NCI-H1436 treated with DMSO at 0.1 percent for 48 hours (cell line): ENCODE measurements at regions not wholly inside any gene's neighbourhood (a gene's known extent, or its start where the extent isn't known, plus 50 kb on each side); places are given as distances from the start of the nearest gene placed in this dataset.

Source experiments
- DNase-seq: peaks from one replicate; lab custom pipeline; 2025; lab: John Stamatoyannopoulos, UW

- no peak for DNase-seq
Observed at GRCh38 chr7:81606078-81606863, 163.6 kb downstream of the HGF start.

GRCh38 chr7:81605493-81605892 lies 164.4 kb downstream of the HGF start:
- no peak for DNase-seq

GRCh38 chr7:81604808-81605174 lies 165.1 kb downstream of the HGF start:
- DNase-seq = no peak

- no peak for DNase-seq
Observed at GRCh38 chr7:81604075-81604807, 165.6 kb downstream of the HGF start.

- DNase-seq = no peak
Observed at GRCh38 chr7:81600608-81601007, 169.2 kb downstream of the HGF start.

- DNase-seq = no peak
Observed at GRCh38 chr7:81598951-81599350, 170.9 kb downstream of the HGF start.

DNA sequence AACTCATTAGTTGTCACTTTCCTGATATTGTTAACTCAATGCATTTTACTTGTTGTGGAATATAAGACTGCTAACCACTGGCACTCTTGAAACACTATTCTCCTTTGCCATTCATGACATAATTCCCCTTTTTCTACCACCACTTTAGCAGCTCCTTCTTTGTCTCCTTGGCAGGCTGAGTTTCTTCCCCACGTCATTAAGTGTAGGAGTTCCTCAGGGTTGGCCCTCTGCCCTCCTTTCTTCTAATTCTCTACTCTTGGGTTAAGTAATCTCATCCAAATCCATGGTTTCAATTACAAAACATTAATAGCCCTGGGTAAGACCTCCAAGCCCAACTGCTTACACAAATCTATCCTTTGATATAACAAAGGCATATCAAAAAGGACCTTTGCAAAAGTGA lies 175.1 kb downstream of the HGF start:
- no peak for DNase-seq

DNA sequence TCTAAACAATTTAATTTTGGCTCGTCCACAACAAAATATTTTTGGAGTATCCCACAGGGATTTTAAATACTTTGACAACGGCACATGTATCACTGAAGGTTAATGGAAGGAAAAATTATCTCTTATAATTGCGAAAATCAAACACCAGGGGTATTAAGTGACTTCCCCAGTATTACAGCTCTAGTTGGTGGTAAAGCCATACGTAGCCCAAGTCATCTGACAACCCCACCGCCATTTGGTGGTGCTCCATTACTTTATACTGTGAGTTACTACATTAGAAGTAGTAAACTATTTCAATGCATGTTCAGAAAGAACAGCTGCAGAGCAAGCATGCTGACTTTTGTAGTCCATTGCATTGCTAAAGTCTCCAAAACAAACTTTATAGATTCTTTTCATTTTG lies 179.7 kb downstream of the HGF start:
- DNase-seq = no peak

GRCh38 chr7:81584667-81585066 lies 185.2 kb downstream of the HGF start:
- no peak for DNase-seq

DNA sequence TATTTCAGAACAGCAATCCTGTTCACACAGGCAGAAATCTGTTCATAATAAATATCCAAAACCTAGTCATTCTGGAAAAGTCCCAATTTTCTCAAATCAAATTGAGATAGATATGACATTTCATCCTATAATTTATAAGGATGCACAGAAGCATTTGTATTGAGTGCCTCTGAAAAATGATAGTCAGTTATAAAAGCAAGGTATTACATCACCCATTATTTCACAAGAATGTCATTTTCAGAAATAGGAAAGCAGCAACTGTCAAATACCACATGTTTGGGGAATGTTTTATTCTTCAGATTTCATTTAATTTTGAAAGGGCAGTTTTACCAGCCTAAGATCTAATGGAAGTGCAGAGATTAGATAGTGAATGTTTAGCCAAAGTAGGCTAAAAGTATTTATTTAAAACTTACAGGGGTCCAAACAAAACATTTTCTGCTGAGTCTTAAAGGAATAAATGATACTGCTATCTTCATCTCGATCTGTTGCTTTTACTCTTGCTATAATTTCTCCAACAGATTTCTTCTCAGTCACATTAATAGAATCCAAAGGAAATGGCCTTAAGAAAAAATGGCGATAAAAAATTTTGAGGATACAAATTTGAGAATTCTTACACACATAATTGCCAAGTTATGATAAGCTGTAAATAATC lies 185.8 kb downstream of the HGF start:
- no peak for DNase-seq

- DNase-seq = no peak
Observed at GRCh38 chr7:81583090-81583489, 186.8 kb downstream of the HGF start.

- DNase-seq = no peak
Observed at GRCh38 chr7:81577642-81578340, 192.1 kb downstream of the HGF start.

DNA sequence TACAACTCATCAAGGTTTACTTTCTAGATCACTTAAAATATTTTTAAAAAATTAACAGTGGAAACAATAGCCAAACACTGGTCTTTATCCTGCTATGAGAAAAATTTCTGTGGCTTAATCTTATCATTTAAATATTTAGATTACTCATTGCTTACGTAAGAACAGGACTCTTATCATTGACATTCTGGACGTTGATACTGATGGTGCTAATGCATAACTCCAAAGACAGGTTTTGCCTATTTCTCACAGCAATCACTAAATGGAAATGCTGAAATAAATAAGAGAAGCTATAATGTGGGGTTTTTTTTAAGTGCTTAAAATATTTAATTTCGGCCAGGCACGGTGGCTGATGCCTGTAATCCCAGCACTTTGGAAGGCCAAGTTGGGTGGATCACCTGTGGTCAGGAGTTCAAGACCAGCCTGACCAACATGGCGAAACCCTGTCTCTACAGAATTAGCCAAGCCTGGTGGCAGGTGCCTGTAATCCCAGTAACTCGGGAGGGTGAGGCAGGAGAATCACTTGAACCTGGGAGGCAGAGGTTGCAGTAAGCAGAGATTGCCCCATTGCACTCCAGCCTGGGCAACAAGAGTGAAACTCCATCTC lies 195.0 kb downstream of the HGF start:
- no peak for DNase-seq

GRCh38 chr7:81573932-81574331 lies 195.9 kb downstream of the HGF start:
- DNase-seq = no peak

- DNase-seq = no peak
Observed at GRCh38 chr7:81573128-81573527, 196.7 kb downstream of the HGF start.

DNA sequence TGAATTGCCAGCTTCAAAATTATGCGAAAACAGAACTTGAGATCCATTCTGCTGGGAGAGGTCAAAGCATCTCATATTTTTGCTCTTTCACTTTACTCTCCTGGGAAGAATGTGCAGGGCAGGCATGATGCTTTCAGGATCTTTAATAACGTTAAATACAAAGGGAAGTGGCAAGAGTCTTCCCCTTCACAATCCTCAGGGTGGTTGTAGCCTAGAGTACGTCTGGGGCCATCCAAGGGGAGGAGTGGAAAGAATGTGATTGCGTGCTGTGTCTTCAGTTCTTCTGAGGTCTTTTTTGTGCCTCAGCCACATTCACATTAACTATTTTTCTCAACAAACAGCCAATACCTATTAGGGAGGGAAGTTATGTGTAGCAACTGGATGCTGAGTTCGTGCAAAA lies 207.3 kb downstream of the HGF start:
- no peak for DNase-seq

DNA sequence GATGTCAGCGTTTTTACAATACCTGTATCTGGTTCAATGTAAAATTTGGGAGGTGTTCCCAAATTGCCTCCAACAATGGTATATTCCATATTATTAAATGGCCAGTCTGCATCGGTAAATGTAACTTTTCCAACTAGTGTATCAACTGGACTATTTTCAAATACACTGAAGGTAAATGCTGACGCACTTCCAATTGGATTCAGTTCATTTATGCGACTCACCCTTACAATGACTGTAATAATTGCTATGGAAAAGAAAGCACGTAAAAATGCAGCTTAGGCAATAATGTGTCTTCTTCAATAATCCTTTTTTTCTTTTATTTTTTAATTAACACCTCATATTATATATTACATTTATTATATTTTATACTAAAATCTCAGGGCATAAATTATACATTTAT lies 209.1 kb downstream of the HGF start:
- no peak for DNase-seq

- DNase-seq = no peak
Observed at GRCh38 chr7:81549484-81550016, 220.3 kb downstream of the HGF start.

DNA sequence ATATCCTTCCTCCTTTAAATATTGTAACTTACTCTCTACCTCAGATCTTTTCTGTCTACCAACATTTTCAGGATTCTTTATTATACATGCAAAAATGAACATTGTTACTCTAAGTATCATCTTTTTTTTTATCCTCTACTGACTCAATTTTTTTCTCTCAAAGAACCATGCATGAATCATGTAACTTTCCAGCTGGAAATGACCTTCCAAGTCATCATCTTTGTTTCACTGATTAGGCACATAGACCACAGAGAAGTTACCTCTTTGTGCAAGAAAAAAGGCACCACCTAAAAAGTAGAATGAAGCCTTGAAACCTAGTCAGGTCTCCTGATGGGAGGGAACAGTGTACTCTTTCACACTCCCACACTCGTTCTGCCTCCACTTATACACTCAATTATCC lies 234.9 kb downstream of the HGF start:
- DNase-seq = no peak

DNA sequence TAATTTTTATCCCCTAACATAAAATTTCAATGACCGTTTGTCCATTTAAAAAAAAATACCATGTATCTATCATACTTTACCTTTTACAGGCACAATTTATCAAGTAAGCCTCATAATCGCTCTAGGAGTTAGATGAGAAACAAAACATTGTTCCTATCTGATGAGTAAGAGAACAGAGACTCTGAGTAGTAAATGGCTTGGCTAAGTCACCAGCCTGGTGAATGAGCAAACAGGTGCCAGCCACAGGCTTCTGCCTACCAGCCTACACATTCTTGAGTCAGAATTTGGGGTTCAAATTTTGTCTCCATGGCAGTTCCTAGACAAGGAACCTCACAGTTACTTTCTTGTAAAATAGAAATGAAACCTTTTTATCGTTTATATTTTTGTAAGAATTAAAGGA lies 235.4 kb downstream of the HGF start:
- DNase-seq = no peak

- DNase-seq = no peak
Observed at GRCh38 chr7:81533931-81534330, 235.9 kb downstream of the HGF start.

DNA sequence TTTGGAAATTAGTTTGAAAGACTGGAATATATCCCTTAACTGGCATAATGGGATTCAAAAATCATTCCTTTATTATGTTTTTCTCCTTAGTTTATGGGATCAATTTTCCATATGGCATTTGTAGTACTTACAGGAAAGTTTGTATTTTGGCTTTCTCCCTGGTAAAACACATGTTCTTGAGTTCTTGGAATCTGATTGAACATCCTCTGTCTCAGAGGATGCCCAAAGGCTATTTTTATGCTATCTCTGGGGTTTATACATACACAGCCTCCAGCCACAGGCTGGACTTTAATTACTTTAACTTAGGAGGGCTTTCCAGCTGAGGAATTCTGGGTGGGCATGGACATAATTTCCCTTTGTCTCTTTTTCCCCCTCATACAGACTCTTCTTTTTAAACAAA lies 236.4 kb downstream of the HGF start:
- no peak for DNase-seq
